HG03066 (cell line): ENCODE measurements at regions not wholly inside any gene's neighbourhood (a gene's known extent, or its start where the extent isn't known, plus 50 kb on each side); places are given as distances from the start of the nearest gene placed in this dataset.
"Not testable (repeated sequence)": the region's sequence is repeated elsewhere in the genome, so short reads cannot be mapped to it uniquely, and the experiment has no call there.

ENCODE experiments used
- ATAC-seq: cut with Tn5 transposase; IDR thresholded peaks from one replicate; pipeline ENCODE4 v1.9.1; 2021; ENCODE audit warnings: low read depth; ENCODE audit not compliant: unreplicated experiment

- no peak for ATAC-seq
Measured at GRCh38 chr18:56489893-56490292, 148.5 kb downstream of the TXNL1 start.

GRCh38 chr18:56488739-56489138, 149.7 kb downstream of the TXNL1 start:
- ATAC-seq: no peak

GRCh38 chr18:56487801-56488200, 150.6 kb downstream of the TXNL1 start:
- ATAC-seq: no peak

GRCh38 chr18:56483386-56483785, 155.0 kb downstream of the TXNL1 start:
- no peak for ATAC-seq

GRCh38 chr18:56482813-56483212, 155.6 kb downstream of the TXNL1 start:
- ATAC-seq: not testable (repeated sequence)

GRCh38 chr18:56481751-56482150, 156.6 kb downstream of the TXNL1 start:
- no peak for ATAC-seq

- no peak for ATAC-seq
Measured at GRCh38 chr18:56479841-56480240, 158.6 kb downstream of the TXNL1 start.

GRCh38 chr18:56475250-56475649, 163.1 kb downstream of the TXNL1 start:
- ATAC-seq: no peak

- ATAC-seq: no peak
Measured at GRCh38 chr18:56473400-56474024, 164.9 kb downstream of the TXNL1 start.

- no peak for ATAC-seq
Measured at GRCh38 chr18:56470406-56471351, 167.7 kb downstream of the TXNL1 start.

GRCh38 chr18:56469582-56469981, 168.8 kb downstream of the TXNL1 start:
- ATAC-seq: no peak

GRCh38 chr18:56468396-56468795, 170.0 kb downstream of the TXNL1 start:
- no peak for ATAC-seq

GRCh38 chr18:56462276-56462675, 176.1 kb downstream of the TXNL1 start:
- ATAC-seq: no peak

GRCh38 chr18:56461151-56461550, 177.2 kb downstream of the TXNL1 start:
- no peak for ATAC-seq

- no peak for ATAC-seq
Measured at GRCh38 chr18:56460581-56460980, 177.8 kb downstream of the TXNL1 start.

GRCh38 chr18:56458770-56459712, 179.4 kb downstream of the TXNL1 start:
- no peak for ATAC-seq

- no peak for ATAC-seq
Measured at GRCh38 chr18:56455874-56456273, 182.5 kb downstream of the TXNL1 start.

- no peak for ATAC-seq
Measured at GRCh38 chr18:56455141-56455540, 183.3 kb downstream of the TXNL1 start.

- ATAC-seq: no peak
Measured at GRCh38 chr18:56453631-56454030, 184.8 kb downstream of the TXNL1 start.

- ATAC-seq: no peak
Measured at GRCh38 chr18:56451188-56451587, 187.2 kb downstream of the TXNL1 start.

GRCh38 chr18:56448751-56449150, 189.6 kb downstream of the TXNL1 start:
- ATAC-seq: no peak
